ENCODE measurements at regions not wholly inside any gene's neighbourhood (a gene's known extent, or its start where the extent isn't known, plus 50 kb on each side); places are given as distances from the start of the nearest gene placed in this dataset.
"Not testable (repeated sequence)": the region's sequence is repeated elsewhere in the genome, so short reads cannot be mapped to it uniquely, and the experiment has no call there.

GRCh38 chr11:69907611-69908010, 88.4 kb upstream of the FGF3 start:
- Mint-ChIP-seq H3K9me3 (no peaks in the 10 kb centered on the region), H3K27ac (no peak overlapping the region), H3K36me3 (peaks cover 5% of the 10 kb centered on the region), H3K27me3 (peaks cover 18% of the 10 kb centered on the region), H3K4me1 (peaks cover 0 to 1% (median 0%) of the 10 kb centered on the region in 3 donors), H3K4me3 (no peak overlapping the region)

GRCh38 chr11:69908511-69909220, 89.5 kb upstream of the FGF3 start:
- H3K27ac Mint-ChIP-seq, result no peak overlapping the region
- H3K36me3 Mint-ChIP-seq, result peaks cover 5% of the 10 kb centered on the region
- H3K4me3 Mint-ChIP-seq, result no peak overlapping the region
- no peaks in the 10 kb centered on the region for H3K4me1 Mint-ChIP-seq
- H3K27me3 Mint-ChIP-seq, result peaks cover 18% of the 10 kb centered on the region
- H3K9me3 Mint-ChIP-seq, result no peaks in the 10 kb centered on the region

- no peaks in the 10 kb centered on the region for H3K9me3 Mint-ChIP-seq
- H3K27ac Mint-ChIP-seq, result peak overlapping the region in 1 of 3 donors; percentile 50
- H3K4me3 Mint-ChIP-seq, result peak overlapping the region in 1 of 4 donors; percentile 37
- peaks cover 5% of the 10 kb centered on the region for H3K36me3 Mint-ChIP-seq
- H3K4me1 Mint-ChIP-seq, result no peaks in the 10 kb centered on the region
- H3K27me3 Mint-ChIP-seq, result peaks cover 19% of the 10 kb centered on the region
These were observed 90.6 kb upstream of the FGF3 start for GRCh38 chr11:69909561-69910518.

DNA sequence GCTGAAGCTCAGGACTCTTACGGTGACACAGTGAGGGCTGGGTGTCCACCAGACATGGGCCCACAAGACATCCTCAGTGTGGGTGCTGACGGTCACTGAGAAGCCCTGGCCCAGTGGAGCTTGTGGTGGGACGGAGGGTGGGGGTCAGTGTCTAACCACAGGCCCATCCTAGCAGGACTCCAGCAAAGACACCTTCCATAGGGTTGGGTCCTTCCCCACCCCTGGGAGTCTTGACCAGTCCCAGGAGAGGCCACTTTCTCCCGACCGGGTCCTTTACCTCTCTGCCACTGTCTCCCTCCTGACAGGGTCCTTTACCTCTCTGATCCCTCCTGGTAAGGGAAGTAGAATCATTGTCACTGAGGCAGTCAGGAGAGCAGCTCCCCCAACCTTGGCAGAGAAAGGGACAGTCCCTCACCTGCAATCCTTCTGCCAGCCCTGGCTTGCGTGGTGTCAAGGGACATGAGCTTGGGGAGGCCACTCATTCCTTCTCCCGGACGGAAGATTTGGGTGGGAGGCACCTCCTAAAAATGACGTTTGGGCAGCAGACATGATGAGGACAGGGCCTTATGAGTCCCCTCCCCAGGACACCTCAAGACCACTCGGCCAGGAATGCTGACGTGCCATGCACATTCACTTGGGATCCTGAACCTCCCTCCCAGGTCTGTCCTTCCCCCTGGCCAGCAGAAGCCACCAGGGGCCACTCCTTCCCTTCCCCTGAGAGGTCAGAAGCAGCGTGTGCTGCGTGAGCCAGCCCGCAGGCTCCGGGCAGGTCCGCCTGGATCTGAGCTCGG, 91.5 kb upstream of the FGF3 start:
- Mint-ChIP-seq H3K27me3 (peaks cover 25% of the 10 kb centered on the region), H3K36me3 (peaks cover 5% of the 10 kb centered on the region), H3K4me3 (peak overlapping the region in 1 of 4 donors; percentile 37), H3K27ac (no peak overlapping the region), H3K9me3 (no peaks in the 10 kb centered on the region), H3K4me1 (no peaks in the 10 kb centered on the region)

GRCh38 chr11:69911310-69912160, 92.3 kb upstream of the FGF3 start:
- H3K4me3 Mint-ChIP-seq, result no peak overlapping the region
- peaks cover 5% of the 10 kb centered on the region for H3K36me3 Mint-ChIP-seq
- no peaks in the 10 kb centered on the region for H3K9me3 Mint-ChIP-seq
- no peak overlapping the region for H3K27ac Mint-ChIP-seq
- no peaks in the 10 kb centered on the region for H3K4me1 Mint-ChIP-seq
- peaks cover 25% of the 10 kb centered on the region for H3K27me3 Mint-ChIP-seq

GRCh38 chr11:69912161-69912910, 93.1 kb upstream of the FGF3 start:
- H3K4me1 Mint-ChIP-seq, result no peaks in the 10 kb centered on the region
- no peaks in the 10 kb centered on the region for H3K36me3 Mint-ChIP-seq
- no peak overlapping the region for H3K27ac Mint-ChIP-seq
- no peak overlapping the region for H3K4me3 Mint-ChIP-seq
- H3K27me3 Mint-ChIP-seq, result peaks cover 21% of the 10 kb centered on the region
- no peaks in the 10 kb centered on the region for H3K9me3 Mint-ChIP-seq

DNA sequence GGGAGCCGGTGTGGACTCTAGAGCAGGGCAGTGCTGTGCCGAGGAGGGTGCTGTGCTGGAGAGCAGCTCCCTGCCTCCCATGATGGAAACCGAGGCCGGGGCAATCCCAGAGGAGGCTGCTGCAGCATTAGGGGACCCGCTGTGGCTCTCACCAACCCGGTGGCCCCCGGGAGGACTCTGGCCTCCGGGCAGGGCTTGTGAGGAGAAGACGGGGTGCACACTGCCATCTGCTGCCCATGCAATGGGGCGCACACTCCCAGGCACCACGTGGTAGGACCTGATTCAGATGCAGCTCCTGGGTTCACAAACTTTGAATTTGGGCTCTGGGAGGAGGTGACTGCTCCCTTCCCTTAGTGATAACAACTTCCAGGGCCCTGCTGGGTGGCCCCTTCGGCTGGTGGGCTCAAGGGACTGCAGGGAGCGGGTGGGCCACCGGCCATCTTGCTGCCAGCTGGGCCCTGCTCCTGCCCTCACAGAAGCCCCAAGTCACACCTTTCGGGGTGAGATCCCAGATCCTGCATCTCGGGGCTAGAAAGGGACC, 93.8 kb upstream of the FGF3 start:
- H3K27ac Mint-ChIP-seq, result no peak overlapping the region
- H3K4me1 Mint-ChIP-seq, result no peaks in the 10 kb centered on the region
- H3K36me3 Mint-ChIP-seq, result no peaks in the 10 kb centered on the region
- peaks cover 21% of the 10 kb centered on the region for H3K27me3 Mint-ChIP-seq
- H3K4me3 Mint-ChIP-seq, result no peak overlapping the region
- H3K9me3 Mint-ChIP-seq, result no peaks in the 10 kb centered on the region

DNA sequence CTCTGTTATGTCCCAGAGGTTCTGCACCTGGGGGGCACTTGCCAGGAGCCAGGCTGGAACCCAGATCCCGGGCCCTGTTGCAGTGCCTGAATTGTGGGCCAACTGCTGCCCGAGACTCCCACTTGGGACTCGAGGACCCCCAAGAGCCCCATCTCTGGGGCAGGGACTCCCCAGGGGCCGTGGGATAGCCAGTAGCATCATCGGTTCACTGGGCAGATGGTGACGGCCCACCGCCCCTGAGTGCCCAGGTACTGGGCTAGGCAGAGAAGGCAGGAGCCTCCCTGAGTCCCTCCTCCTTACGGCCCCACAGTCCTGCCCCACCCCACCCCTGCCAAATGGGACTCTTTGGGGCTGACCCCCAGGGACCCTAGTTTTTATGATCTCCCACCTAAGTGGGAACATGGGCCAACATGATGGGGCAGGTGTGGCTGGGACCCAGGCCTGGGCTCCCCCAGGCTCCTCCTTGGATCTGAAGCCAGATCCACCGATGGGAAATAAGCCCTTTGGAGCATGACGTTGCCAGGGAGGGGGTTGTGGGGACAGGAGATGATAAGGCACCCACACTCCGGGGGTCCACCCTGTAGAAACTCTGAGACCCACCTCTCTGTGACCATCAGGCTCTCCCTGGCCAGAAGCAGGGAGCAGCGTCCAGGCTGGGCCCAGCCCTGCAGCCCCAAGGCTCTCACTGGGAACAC, 94.5 kb upstream of the FGF3 start:
- Mint-ChIP-seq H3K9me3 (no peaks in the 10 kb centered on the region), H3K27ac (no peak overlapping the region), H3K4me3 (no peak overlapping the region), H3K27me3 (peaks cover 20% of the 10 kb centered on the region), H3K4me1 (no peaks in the 10 kb centered on the region), H3K36me3 (no peaks in the 10 kb centered on the region)

DNA sequence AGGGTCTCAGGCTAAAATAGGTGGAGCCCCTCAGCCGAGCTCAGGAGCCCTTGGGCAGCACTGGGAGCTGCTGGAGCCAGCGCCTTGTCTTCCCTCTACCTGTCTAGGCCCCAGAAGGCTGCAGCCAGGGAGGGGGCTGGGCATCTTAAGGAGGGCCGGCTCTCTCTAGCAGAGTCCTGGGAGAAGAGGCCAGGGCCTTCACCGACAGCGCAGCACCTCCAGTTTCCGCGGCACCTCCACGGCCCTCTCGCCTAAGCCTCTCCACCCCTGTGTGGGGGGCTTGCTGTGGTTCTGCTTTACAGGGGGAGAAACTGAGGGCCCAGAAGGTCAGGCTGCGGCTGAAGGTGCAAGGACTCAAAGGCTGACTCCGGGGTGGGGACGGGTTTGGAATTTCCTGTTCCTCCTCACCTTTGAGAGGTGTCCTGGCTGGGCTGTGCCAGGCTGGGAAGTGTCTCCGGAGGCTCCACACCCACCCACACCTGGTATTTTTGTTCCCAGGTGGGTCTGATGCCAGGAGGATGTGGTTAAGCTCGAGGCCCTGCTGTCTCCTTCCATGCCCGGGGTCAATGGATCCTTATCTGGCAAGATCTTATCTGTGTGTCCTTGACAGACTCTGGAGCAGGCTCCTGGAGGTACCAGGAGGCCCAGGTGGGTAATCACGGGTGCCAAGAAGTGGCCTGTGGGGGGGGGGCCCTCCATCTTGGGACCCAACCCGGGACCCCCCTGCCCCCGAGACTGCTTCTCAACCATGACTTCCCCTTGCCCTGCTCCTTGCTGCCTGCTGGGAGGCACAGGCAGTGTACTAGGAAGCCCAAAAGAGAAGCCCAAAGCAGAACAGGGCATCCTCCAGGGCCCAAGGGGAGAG, 95.3 kb upstream of the FGF3 start:
- Mint-ChIP-seq H3K27ac (no peak overlapping the region), H3K36me3 (no peaks in the 10 kb centered on the region), H3K4me1 (no peaks in the 10 kb centered on the region), H3K9me3 (no peaks in the 10 kb centered on the region), H3K27me3 (peaks cover 24% of the 10 kb centered on the region), H3K4me3 (no peak overlapping the region)

DNA sequence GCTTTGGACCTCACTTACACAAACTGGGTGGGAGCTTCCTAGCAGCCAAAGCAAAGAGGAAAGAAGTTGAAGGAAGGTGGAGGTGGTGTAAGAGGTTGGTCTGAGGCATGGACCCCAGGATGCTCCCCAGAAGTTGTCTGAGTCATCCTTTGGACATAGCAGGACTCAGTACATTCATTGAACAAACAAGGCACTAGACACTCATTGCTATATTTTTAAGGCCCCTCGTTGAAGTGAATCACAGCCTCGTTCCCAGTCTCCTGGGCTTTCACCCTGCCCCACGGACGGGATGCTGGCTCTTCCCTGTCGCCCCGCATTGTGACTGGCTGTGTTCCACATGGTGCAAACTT, 95.9 kb upstream of the FGF3 start:
- no peaks in the 10 kb centered on the region for H3K4me1 Mint-ChIP-seq
- H3K4me3 Mint-ChIP-seq, result no peak overlapping the region
- no peaks in the 10 kb centered on the region for H3K9me3 Mint-ChIP-seq
- no peak overlapping the region for H3K27ac Mint-ChIP-seq
- H3K27me3 Mint-ChIP-seq, result peaks cover 22% of the 10 kb centered on the region
- H3K36me3 Mint-ChIP-seq, result no peaks in the 10 kb centered on the region

- H3K27ac Mint-ChIP-seq, result peak overlapping the region in 1 of 3 donors; percentile 62
- H3K4me1 Mint-ChIP-seq, result no peaks in the 10 kb centered on the region
- peak overlapping the region in 1 of 4 donors; percentile 16 for H3K4me3 Mint-ChIP-seq
- no peaks in the 10 kb centered on the region for H3K36me3 Mint-ChIP-seq
- H3K27me3 Mint-ChIP-seq, result peaks cover 21% of the 10 kb centered on the region
- no peaks in the 10 kb centered on the region for H3K9me3 Mint-ChIP-seq
These were observed 96.5 kb upstream of the FGF3 start for GRCh38 chr11:69915501-69916250.

GRCh38 chr11:69916251-69916649, 97.0 kb upstream of the FGF3 start:
- not testable (repeated sequence) for H3K36me3 Mint-ChIP-seq, H3K9me3 Mint-ChIP-seq, H3K4me3 Mint-ChIP-seq, H3K4me1 Mint-ChIP-seq, H3K27ac Mint-ChIP-seq
- peaks cover 20% of the 10 kb centered on the region for H3K27me3 Mint-ChIP-seq

Data from IgD-negative memory B cell (primary cell).